PC-3 (cell line): ENCODE measurements at regions not wholly inside any gene's neighbourhood (a gene's known extent, or its start where the extent isn't known, plus 50 kb on each side); places are given as distances from the start of the nearest gene placed in this dataset.

Source experiments
- ATAC-seq: fragments of 200-7000 bp; cut with Tn5 transposase; 2 replicates; pipeline ENCODE4 v1.9.1; 2020; ENCODE audit warnings: mild to moderate bottlenecking, moderate library complexity
- BruUV-seq: library from RNA; stranded (reverse); fragments of 400-500 nt; replicated peaks from 2 replicates; lab custom pipeline; 2021; lab: Mats Ljungman, UMichigan
- CTCF ChIA-PET: fragments of 300-600 bp; sonication (Branson Sonifier 250); formaldehyde crosslinking; loops from one replicate; lab custom pipeline; 2022; ENCODE audit warnings: antibody characterized with exemption; lab: Charles Lee
- POLR2A ChIA-PET: fragments of 300-600 bp; sonication (Branson Sonifier 250); formaldehyde crosslinking; loops from one replicate; lab custom pipeline; 2022; ENCODE audit warnings: antibody characterized with exemption; ENCODE audit not compliant: unreplicated experiment; lab: Charles Lee
- DNase-seq: peaks from one replicate; pipeline ENCODE4 v3.0.0-alpha.2; 2015
- H2AFZ ChIP-seq: fragments of 300-600 bp; sonication (generic); 2 replicates; pipeline ENCODE4 v1.6.0; 2016; ENCODE audit warnings: antibody characterized with exemption, low read length
- H3F3A ChIP-seq: fragments of 300-600 bp; sonication (generic); one replicate; pipeline ENCODE4 v1.6.0; 2017; ENCODE audit warnings: antibody characterized with exemption, low read length, control low read depth, mild to moderate bottlenecking; ENCODE audit not compliant: unreplicated experiment
- H3K27ac ChIP-seq: fragments of 300-600 bp; sonication (generic); 2 replicates; pipeline ENCODE4 v1.5.1; 2016; ENCODE audit warnings: mild to moderate bottlenecking, low read length
- H3K27me3 ChIP-seq: fragments of 300-600 bp; sonication (generic); 2 replicates; pipeline ENCODE4 v1.6.1; 2016; ENCODE audit warnings: low read length, mixed read lengths
- H3K36me3 ChIP-seq: fragments of 300-600 bp; sonication (generic); 2 replicates; pipeline ENCODE4 v1.6.1; 2016; ENCODE audit warnings: low read depth, mixed run types, low read length, mixed read lengths
- H3K4me1 ChIP-seq: fragments of 300-600 bp; sonication (generic); 2 replicates; pipeline ENCODE4 v1.5.1; 2016; ENCODE audit warnings: low read length; ENCODE audit not compliant: insufficient read depth
- H3K4me2 ChIP-seq: fragments of 300-600 bp; sonication (generic); 2 replicates; pipeline ENCODE4 v1.6.0; 2016; ENCODE audit warnings: low read length
- H3K4me3 ChIP-seq: fragments of 300-600 bp; sonication (generic); 2 replicates; pipeline ENCODE4 v1.5.1; 2016; ENCODE audit warnings: mild to moderate bottlenecking, low read length, mixed read lengths
- H3K79me2 ChIP-seq: fragments of 300-600 bp; sonication (generic); 2 replicates; pipeline ENCODE4 v1.6.1; 2017; ENCODE audit warnings: low read length, mixed read lengths
- H3K9ac ChIP-seq: fragments of 300-600 bp; sonication (generic); 2 replicates; pipeline ENCODE4 v1.6.0; 2016; ENCODE audit warnings: mild to moderate bottlenecking, low read length
- H3K9me2 ChIP-seq: fragments of 300-600 bp; sonication (generic); replicated peaks from 2 replicates; pipeline ENCODE4 v1.6.1; 2016; ENCODE audit warnings: mixed run types, low read length, mixed read lengths
- H3K9me3 ChIP-seq: fragments of 300-600 bp; sonication (generic); 2 replicates; pipeline ENCODE4 v1.6.1; 2016; ENCODE audit warnings: low read length, mixed read lengths
- H4K20me1 ChIP-seq: fragments of 300-600 bp; sonication (generic); 2 replicates; pipeline ENCODE4 v1.6.1; 2016; ENCODE audit warnings: low read length, mixed read lengths
- EZH2 ChIP-seq: fragments of 300-600 bp; sonication (generic); IDR thresholded peaks from one replicate; pipeline ENCODE4 v1.6.1; 2017; ENCODE audit warnings: antibody characterized with exemption, mild to moderate bottlenecking, low read length; ENCODE audit not compliant: unreplicated experiment
- EZH2phosphoT487 ChIP-seq: fragments of 300-600 bp; sonication (generic); IDR thresholded peaks from 2 replicates; pipeline ENCODE4 v1.6.1; 2018; ENCODE audit warnings: mild to moderate bottlenecking, antibody characterized with exemption, low read length, borderline replicate concordance
- intact Hi-C: fragments of 100-400 bp; cut with micrococcal nuclease; formaldehyde crosslinking; loops from 2 replicates; pipeline ENCODE4 v1.9.0; 2023
- TF ChIP-seq, protein P1 (sequence below): fragments of 300-600 bp; sonication (generic); conservative IDR thresholded peaks from 2 replicates; pipeline ENCODE4 v1.5.1; 2017; ENCODE audit warnings: antibody characterized with exemption, low read depth, mild to moderate bottlenecking, low read length

DNA sequence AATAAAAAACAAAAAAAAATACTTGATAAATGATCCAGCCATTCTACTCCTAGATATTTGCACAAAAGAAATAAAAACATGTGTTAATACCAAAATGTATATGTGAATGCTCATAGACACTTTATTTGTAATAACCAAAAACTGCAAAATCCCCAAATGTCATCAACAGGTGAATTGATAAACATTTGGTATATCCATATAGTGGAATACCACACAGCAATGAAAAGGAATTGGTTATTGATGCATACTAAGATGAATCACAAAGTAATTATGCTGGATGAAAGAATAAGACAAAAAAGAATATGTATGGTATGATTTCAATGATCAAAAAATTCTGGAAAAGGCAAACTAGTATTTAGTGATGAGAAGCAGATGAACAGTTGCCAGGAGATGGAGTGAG lies 124.7 kb upstream of the VASH1 start:
- no peaks in the 10 kb centered on the region for H3K9me2 ChIP-seq
- BruUV-seq = no TSS peak
- H3K9me3 ChIP-seq = no peaks in the 10 kb centered on the region
- ATAC-seq (no peak), DNase-seq (no peak)
- H3F3A ChIP-seq = no peaks in the 10 kb centered on the region
- H3K36me3 ChIP-seq = no peaks in the 10 kb centered on the region
- H3K4me2 ChIP-seq = no peak overlapping the region
- no peaks in the 10 kb centered on the region for H3K4me1 ChIP-seq
- no peaks in the 10 kb centered on the region for H4K20me1 ChIP-seq
- intact Hi-C loops = no loop called here
- POLR2A ChIA-PET = no interaction called here
- H3K9ac ChIP-seq = no peak overlapping the region
- H3K4me3 ChIP-seq = no peak overlapping the region
- peaks cover 73% of the 10 kb centered on the region for H3K27me3 ChIP-seq
- TF ChIP-seq, protein P1, sequence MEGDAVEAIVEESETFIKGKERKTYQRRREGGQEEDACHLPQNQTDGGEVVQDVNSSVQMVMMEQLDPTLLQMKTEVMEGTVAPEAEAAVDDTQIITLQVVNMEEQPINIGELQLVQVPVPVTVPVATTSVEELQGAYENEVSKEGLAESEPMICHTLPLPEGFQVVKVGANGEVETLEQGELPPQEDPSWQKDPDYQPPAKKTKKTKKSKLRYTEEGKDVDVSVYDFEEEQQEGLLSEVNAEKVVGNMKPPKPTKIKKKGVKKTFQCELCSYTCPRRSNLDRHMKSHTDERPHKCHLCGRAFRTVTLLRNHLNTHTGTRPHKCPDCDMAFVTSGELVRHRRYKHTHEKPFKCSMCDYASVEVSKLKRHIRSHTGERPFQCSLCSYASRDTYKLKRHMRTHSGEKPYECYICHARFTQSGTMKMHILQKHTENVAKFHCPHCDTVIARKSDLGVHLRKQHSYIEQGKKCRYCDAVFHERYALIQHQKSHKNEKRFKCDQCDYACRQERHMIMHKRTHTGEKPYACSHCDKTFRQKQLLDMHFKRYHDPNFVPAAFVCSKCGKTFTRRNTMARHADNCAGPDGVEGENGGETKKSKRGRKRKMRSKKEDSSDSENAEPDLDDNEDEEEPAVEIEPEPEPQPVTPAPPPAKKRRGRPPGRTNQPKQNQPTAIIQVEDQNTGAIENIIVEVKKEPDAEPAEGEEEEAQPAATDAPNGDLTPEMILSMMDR = no peak
- no peak for TF ChIP-seq EZH2
- H3K79me2 ChIP-seq = no peaks in the 10 kb centered on the region
- no peak overlapping the region for H2AFZ ChIP-seq
- no peak overlapping the region for H3K27ac ChIP-seq
- CTCF ChIA-PET = no interaction called here

DNA sequence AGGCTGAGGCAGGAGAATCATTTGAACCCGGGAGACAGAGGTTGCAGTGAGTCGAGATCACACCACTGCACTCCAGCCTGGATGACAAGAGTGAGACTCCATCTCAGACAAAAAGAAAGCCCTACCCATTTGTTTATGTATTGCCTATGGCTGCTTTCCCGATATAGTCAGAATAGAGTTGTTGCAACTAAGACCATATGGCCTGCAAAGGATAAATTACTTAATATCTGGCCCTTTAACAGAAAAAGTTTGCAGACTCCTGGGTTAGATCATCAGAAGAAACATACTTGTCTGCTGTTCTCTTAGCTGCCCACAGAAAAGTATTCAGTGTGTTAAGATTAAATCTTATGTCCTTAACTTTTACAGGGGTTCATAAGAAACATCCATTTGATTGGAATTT lies 122.4 kb upstream of the VASH1 start:
- no peak overlapping the region for H3K4me3 ChIP-seq
- H3K4me1 ChIP-seq = no peaks in the 10 kb centered on the region
- TF ChIP-seq EZH2 (no peak), EZH2phosphoT487 (no peak)
- TF ChIP-seq, protein P1 = no peak
- H3K4me2 ChIP-seq = no peak overlapping the region
- intact Hi-C loops = no loop called here
- ChIA-PET POLR2A (no interaction called here), CTCF (no interaction called here)
- no peaks in the 10 kb centered on the region for H3K9me2 ChIP-seq
- no peaks in the 10 kb centered on the region for H3F3A ChIP-seq
- peaks cover 72% of the 10 kb centered on the region for H3K27me3 ChIP-seq
- no peaks in the 10 kb centered on the region for H4K20me1 ChIP-seq
- no peak overlapping the region for H3K9ac ChIP-seq
- no peaks in the 10 kb centered on the region for H3K36me3 ChIP-seq
- no TSS peak for BruUV-seq
- H3K79me2 ChIP-seq = no peaks in the 10 kb centered on the region
- H2AFZ ChIP-seq = no peak overlapping the region
- no peak for DNase-seq
- no peaks in the 10 kb centered on the region for H3K9me3 ChIP-seq
- ATAC-seq = no peak
- no peak overlapping the region for H3K27ac ChIP-seq

DNA sequence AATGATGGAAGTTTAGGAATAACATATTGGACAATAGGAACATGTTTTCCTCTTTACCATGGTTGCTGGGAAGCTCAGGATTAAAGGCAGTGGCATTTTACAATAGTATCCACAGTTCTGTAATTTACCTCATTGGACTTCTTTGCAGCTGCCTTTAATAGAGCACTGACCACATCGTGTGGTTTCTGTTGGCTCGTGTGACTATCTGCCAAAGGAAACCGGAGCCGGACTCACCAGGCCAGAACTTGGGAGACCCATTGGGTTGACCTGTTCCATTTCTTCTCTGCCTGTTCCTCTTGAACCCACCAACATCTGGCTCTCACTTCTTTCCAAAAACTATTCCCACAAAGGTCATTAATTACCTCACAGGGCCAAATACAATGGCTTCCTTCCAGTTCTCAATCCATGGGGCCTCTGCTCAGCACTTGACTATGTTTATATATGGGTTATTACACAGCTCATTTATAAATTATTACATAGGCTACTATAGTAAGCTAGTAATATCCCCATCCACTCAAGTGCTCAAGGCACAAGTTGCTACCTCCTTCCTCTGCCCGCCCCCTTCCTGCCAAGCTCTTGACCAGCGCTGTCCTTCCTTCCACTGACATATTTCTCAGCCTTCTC lies 121.5 kb upstream of the VASH1 start:
- no peaks in the 10 kb centered on the region for H3K36me3 ChIP-seq
- H3K79me2 ChIP-seq = no peaks in the 10 kb centered on the region
- H3K9ac ChIP-seq = no peak overlapping the region
- H3F3A ChIP-seq = no peaks in the 10 kb centered on the region
- H3K9me2 ChIP-seq = no peaks in the 10 kb centered on the region
- ATAC-seq (no peak), DNase-seq (no peak)
- H3K4me3 ChIP-seq = no peak overlapping the region
- H3K9me3 ChIP-seq = no peaks in the 10 kb centered on the region
- TF ChIP-seq, protein P1 = no peak
- no peak for TF ChIP-seq EZH2phosphoT487
- TF ChIP-seq EZH2 = no peak
- no peak overlapping the region for H2AFZ ChIP-seq
- H3K27ac ChIP-seq = no peak overlapping the region
- CTCF ChIA-PET = no interaction called here
- no peaks in the 10 kb centered on the region for H3K4me1 ChIP-seq
- H3K27me3 ChIP-seq = peaks cover 79% of the 10 kb centered on the region
- H3K4me2 ChIP-seq = no peak overlapping the region
- H4K20me1 ChIP-seq = no peaks in the 10 kb centered on the region
- POLR2A ChIA-PET = no interaction called here
- intact Hi-C loops = loop anchor here (10.0 kb wide), 1 partner anchor 125 kb away; no protein-coding TSS in a partner anchor
- BruUV-seq = no TSS peak
